Gastroesophageal sphincter (tissue), 3 donors: ENCODE measurements at regions not wholly inside any gene's neighbourhood (a gene's known extent, or its start where the extent isn't known, plus 50 kb on each side); places are given as distances from the start of the nearest gene placed in this dataset.

Experiments used
- POLR2AphosphoS5 ChIP-seq: sonication (generic); formaldehyde crosslinking; IDR thresholded peaks from one replicate; pipeline ENCODE4 v1.6.1; 2017; ENCODE audit warnings: antibody characterized with exemption
- TF ChIP-seq, protein P1 (sequence below), 4 experiments: fragments of 200-600 bp in 2 of 4; fragments of 450-650 bp in 2 of 4; sonication (generic) in 1 of 4; IDR thresholded peaks; one replicate each; pipeline ENCODE4 v1.5.1; 2017 to 2019; ENCODE audit warnings: antibody characterized with exemption in 4 of 4, mild to moderate bottlenecking in 2 of 4, moderate library complexity in 2 of 4

DNA sequence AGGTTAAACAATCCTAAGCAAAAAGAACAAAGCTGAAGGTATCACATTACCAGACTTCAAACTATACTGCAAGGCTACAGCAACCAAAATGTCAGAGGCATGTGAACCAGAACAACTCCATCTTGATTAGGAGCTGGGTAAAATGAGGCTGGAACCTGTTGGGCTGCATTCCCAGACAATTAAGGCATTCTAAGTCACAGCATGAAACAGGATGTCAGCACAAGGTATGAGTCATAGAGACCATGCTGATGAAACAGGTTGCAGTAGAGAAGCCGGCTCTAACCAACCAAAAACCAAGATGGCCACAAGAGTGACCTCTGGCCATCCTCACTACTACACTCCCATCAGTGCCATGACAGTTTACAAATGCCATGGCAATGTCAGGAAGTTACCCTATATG lies 252.0 kb downstream of the RASEF start:
- TF ChIP-seq, protein P1, sequence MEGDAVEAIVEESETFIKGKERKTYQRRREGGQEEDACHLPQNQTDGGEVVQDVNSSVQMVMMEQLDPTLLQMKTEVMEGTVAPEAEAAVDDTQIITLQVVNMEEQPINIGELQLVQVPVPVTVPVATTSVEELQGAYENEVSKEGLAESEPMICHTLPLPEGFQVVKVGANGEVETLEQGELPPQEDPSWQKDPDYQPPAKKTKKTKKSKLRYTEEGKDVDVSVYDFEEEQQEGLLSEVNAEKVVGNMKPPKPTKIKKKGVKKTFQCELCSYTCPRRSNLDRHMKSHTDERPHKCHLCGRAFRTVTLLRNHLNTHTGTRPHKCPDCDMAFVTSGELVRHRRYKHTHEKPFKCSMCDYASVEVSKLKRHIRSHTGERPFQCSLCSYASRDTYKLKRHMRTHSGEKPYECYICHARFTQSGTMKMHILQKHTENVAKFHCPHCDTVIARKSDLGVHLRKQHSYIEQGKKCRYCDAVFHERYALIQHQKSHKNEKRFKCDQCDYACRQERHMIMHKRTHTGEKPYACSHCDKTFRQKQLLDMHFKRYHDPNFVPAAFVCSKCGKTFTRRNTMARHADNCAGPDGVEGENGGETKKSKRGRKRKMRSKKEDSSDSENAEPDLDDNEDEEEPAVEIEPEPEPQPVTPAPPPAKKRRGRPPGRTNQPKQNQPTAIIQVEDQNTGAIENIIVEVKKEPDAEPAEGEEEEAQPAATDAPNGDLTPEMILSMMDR (IDR thresholded peaks at IDR 0.05), result no peak
- no peak for TF ChIP-seq POLR2AphosphoS5
